HEK293T (cell line): ENCODE measurements at regions not wholly inside any gene's neighbourhood (a gene's known extent, or its start where the extent isn't known, plus 50 kb on each side); places are given as distances from the start of the nearest gene placed in this dataset.
"Not testable (repeated sequence)": the region's sequence is repeated elsewhere in the genome, so short reads cannot be mapped to it uniquely, and the experiment has no call there.

ENCODE experiments used
- CTCF ChIA-PET: fragments of 350-600 bp; formaldehyde crosslinking; extraction: SDS; loops from one replicate; lab custom pipeline; 2021; ENCODE audit warnings: antibody characterized with exemption, inconsistent platforms; lab: Yijun Ruan, JAX
- POLR2A ChIA-PET: fragments of 350-600 bp; formaldehyde crosslinking; extraction: SDS; loops from one replicate; lab custom pipeline; 2020; ENCODE audit warnings: antibody characterized with exemption, inconsistent platforms; lab: Yijun Ruan, JAX
- DNase-seq: peaks from one replicate; pipeline ENCODE4 v3.0.0; 2012; ENCODE audit warnings: mixed read lengths; ENCODE audit errors: extremely low spot score
- ARNT ChIP-seq: fragments of 450-650 bp; IDR thresholded peaks from 2 replicates; pipeline ENCODE4 v1.6.1; 2017; ENCODE audit warnings: mild to moderate bottlenecking
- BHLHE40 ChIP-seq: fragments of 450-650 bp; IDR thresholded peaks from 2 replicates; pipeline ENCODE4 v1.6.1; 2016; ENCODE audit warnings: mild to moderate bottlenecking, moderate library complexity, borderline replicate concordance
- CTBP1 ChIP-seq: fragments of 450-650 bp; IDR thresholded peaks from 2 replicates; pipeline ENCODE4 v1.6.1; 2016; ENCODE audit warnings: borderline replicate concordance
- ELF4 ChIP-seq: fragments of 450-650 bp; IDR thresholded peaks from 2 replicates; pipeline ENCODE4 v1.6.1; 2017; ENCODE audit warnings: antibody characterized with exemption
- FOXA1 ChIP-seq: fragments of 450-650 bp; IDR thresholded peaks from 2 replicates; pipeline ENCODE4 v1.6.1; 2016; ENCODE audit warnings: mild to moderate bottlenecking
- FOXK2 ChIP-seq: fragments of 450-650 bp; IDR thresholded peaks from 2 replicates; pipeline ENCODE4 v1.6.1; 2016; ENCODE audit warnings: mild to moderate bottlenecking
- FOXM1 ChIP-seq: fragments of 450-650 bp; IDR thresholded peaks from 2 replicates; pipeline ENCODE4 v1.6.1; 2017; ENCODE audit warnings: mild to moderate bottlenecking, borderline replicate concordance
- HDGF ChIP-seq: fragments of 450-650 bp; IDR thresholded peaks from 2 replicates; pipeline ENCODE4 v1.6.1; 2017; ENCODE audit warnings: antibody characterized with exemption, borderline replicate concordance
- L3MBTL2 ChIP-seq: fragments of 450-650 bp; conservative IDR thresholded peaks from 2 replicates; pipeline ENCODE4 v1.6.1; 2016; ENCODE audit warnings: mild to moderate bottlenecking
- LEF1 ChIP-seq: fragments of 450-650 bp; IDR thresholded peaks from 2 replicates; pipeline ENCODE4 v1.6.1; 2017; ENCODE audit warnings: mild to moderate bottlenecking, borderline replicate concordance
- NFRKB ChIP-seq: fragments of 450-650 bp; IDR thresholded peaks from 2 replicates; pipeline ENCODE4 v1.6.1; 2016; ENCODE audit warnings: mild to moderate bottlenecking, moderate library complexity
- PKNOX1 ChIP-seq: fragments of 450-650 bp; IDR thresholded peaks from 2 replicates; pipeline ENCODE4 v1.6.1; 2016
- SP1 ChIP-seq: fragments of 450-650 bp; IDR thresholded peaks from 2 replicates; pipeline ENCODE4 v1.6.1; 2017
- SUZ12 ChIP-seq: fragments of 450-650 bp; IDR thresholded peaks from 2 replicates; pipeline ENCODE4 v1.6.1; 2016; ENCODE audit warnings: mild to moderate bottlenecking
- TARDBP ChIP-seq: fragments of 450-650 bp; IDR thresholded peaks from 2 replicates; pipeline ENCODE4 v1.6.1; 2016
- ZNF384 ChIP-seq: fragments of 450-650 bp; IDR thresholded peaks from 2 replicates; pipeline ENCODE4 v1.6.1; 2016

DNA sequence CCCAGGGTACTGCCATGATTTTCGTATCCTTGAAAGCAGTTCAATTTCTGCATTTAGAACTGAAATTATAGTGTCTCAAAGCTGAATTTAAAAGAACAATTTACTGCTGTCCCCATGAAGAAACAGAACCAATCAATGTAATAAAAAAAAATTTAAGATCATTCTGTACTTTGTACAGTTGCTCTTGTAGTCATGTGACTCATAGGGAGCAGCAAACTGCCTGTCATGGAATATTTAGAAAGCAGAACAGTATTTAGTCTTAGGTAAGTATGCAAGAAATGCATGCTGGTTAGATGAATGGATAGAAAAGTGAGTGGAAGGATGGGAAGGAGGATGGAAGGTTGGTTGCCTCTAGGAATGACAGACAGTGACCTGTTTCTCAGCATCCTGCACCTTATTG is 450.9 kb downstream of the RAB38 start:
- TF ChIP-seq SUZ12 (no peak), HDGF (no peak), LEF1 (no peak), L3MBTL2 (no peak)
- POLR2A ChIA-PET: no interaction called here
- CTCF ChIA-PET: no interaction called here
- no peak for DNase-seq

- DNase-seq: peak; percentile 45
- ChIA-PET CTCF (interaction anchor here (0.8 kb wide), 1 partner anchor 379 kb away, joined by 3 read pairs; no protein-coding TSS in a partner anchor), POLR2A (no interaction called here)
- TF ChIP-seq SUZ12 (no peak), ZNF384 (no peak), HDGF (no peak), NFRKB (no peak), TARDBP (no peak), PKNOX1 (no peak), FOXK2 (no peak), FOXA1 (no peak), ARNT (no peak), FOXM1 (no peak), SP1 (no peak), L3MBTL2 (no peak), CTBP1 (no peak), BHLHE40 (no peak), LEF1 (no peak), ELF4 (no peak)
These were observed 452.3 kb downstream of the RAB38 start for GRCh38 chr11:87722756-87723565.

DNA sequence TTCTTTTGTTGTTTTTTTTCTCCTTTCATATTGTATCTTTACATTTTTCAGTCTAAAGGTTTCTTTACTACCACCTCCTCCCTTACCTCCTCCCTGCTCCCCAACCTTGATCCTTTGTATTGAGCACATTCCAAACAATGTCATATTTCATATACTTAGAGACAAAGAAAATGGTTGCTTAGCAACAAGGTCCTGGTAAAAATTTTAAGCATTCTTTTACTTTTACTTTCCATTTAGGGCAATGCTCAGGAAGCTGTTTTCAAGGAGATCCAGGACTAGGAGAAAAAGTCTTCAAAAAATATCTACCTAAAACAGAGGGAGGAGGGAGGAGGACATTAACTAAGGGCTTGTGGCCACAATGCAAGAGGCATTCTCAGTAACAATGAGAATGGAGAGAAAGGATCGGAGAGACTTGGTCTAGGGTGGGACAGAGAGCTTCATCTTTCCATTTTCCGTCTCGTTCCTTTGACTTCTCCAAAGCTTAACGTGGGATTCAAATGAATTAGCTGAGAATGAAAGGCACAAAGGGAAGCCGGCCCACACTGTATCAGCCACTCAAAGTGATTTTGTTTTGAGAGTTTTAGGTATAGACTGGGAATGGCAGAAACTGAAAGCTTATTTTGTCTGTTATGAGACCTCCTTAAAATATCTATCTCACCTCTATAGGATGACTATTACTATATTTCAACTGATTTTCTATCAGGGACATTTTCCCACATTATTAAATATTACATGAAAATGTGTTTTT is 455.7 kb downstream of the RAB38 start:
- TF ChIP-seq NFRKB (no peak), HDGF (no peak), FOXA1 (no peak), FOXK2 (no peak), SP1 (no peak), L3MBTL2 (no peak), LEF1 (no peak), PKNOX1 (no peak), TARDBP (no peak), CTBP1 (no peak), ELF4 (no peak)
- DNase-seq: no peak
- CTCF ChIA-PET: no interaction called here
- POLR2A ChIA-PET: no interaction called here

DNA sequence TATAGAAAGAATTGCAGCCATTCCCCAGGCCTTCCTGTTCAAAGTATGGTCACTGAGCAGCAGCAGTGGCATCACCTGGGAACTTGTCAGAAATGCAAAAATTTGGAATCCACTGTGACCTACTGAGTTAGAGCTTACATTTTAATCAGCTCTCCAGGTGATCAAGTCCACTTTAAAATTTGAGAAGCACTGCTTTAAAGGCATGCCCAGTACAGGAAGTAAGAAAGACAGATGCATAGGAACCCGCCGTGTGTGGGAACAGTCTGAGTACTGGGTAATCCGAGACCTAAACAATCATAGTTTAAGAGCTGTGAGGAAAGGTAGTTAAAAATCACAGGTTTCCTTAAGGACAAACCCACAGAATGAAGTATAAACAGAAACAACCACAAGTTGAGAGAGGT is 462.4 kb downstream of the RAB38 start:
- TF ChIP-seq CTBP1 (no peak), SP1 (no peak), ELF4 (no peak), TARDBP (no peak), PKNOX1 (no peak), HDGF (no peak), ARNT (no peak), FOXA1 (no peak), LEF1 (no peak), BHLHE40 (no peak), L3MBTL2 (no peak), FOXM1 (no peak), ZNF384 (no peak), SUZ12 (no peak), FOXK2 (no peak)
- ChIA-PET CTCF (no interaction called here), POLR2A (no interaction called here)
- DNase-seq: no peak

- no peak for DNase-seq
- POLR2A ChIA-PET: no interaction called here
- TF ChIP-seq L3MBTL2 (no peak), ARNT (no peak), HDGF (no peak), PKNOX1 (no peak), TARDBP (no peak), SUZ12 (no peak)
- CTCF ChIA-PET: no interaction called here
These were observed 462.9 kb downstream of the RAB38 start for GRCh38 chr11:87712391-87712790.

GRCh38 chr11:87703589-87703988 is 471.7 kb downstream of the RAB38 start:
- DNase-seq, POLR2A ChIA-PET: not testable (repeated sequence)
- CTCF ChIA-PET: interaction anchor here (0.7 kb wide), 1 partner anchor 1010 kb away, joined by 3 read pairs; no protein-coding TSS in a partner anchor
